Activated CD8-positive, alpha-beta memory T cell treated with anti-CD3 and anti-CD28 coated beads, Interleukin-2, amount 50 U/mL, for 24 hours (primary cell): ENCODE measurements at regions not wholly inside any gene's neighbourhood (a gene's known extent, or its start where the extent isn't known, plus 50 kb on each side); places are given as distances from the start of the nearest gene placed in this dataset.
"Not testable (repeated sequence)": the region's sequence is repeated elsewhere in the genome, so short reads cannot be mapped to it uniquely, and the experiment has no call there.

Experiments
- DNase-seq: peaks from one replicate; pipeline ENCODE4 v3.0.0-alpha.2; 2020; ENCODE audit errors: extremely low read depth

- DNase-seq, result not testable (repeated sequence)
Measured at GRCh38 chr10:46202405-46202804, 84.4 kb upstream of the ANTXRL start.

GRCh38 chr10:46204482-46205102, 82.2 kb upstream of the ANTXRL start:
- DNase-seq, result not testable (repeated sequence)

- not testable (repeated sequence) for DNase-seq
Measured at GRCh38 chr10:46210427-46210826, 76.4 kb upstream of the ANTXRL start.

GRCh38 chr10:46215426-46215825, 71.4 kb upstream of the ANTXRL start:
- no peak for DNase-seq

- DNase-seq, result no peak
Measured at GRCh38 chr10:46216003-46216634, 70.7 kb upstream of the ANTXRL start.

- DNase-seq, result no peak
Measured at GRCh38 chr10:46216836-46217751, 69.7 kb upstream of the ANTXRL start.

- DNase-seq, result no peak
Measured at GRCh38 chr10:46217752-46218453, 68.9 kb upstream of the ANTXRL start.

GRCh38 chr10:46218921-46219320, 67.9 kb upstream of the ANTXRL start:
- no peak for DNase-seq

- DNase-seq, result not testable (repeated sequence)
Measured at GRCh38 chr10:46219431-46219990, 67.3 kb upstream of the ANTXRL start.

- no peak for DNase-seq
Measured at GRCh38 chr10:46220187-46220586, 66.6 kb upstream of the ANTXRL start.

- DNase-seq, result no peak
Measured at GRCh38 chr10:46220872-46221538, 65.8 kb upstream of the ANTXRL start.

GRCh38 chr10:46222364-46222935, 64.3 kb upstream of the ANTXRL start:
- DNase-seq, result no peak

GRCh38 chr10:46223064-46223480, 63.7 kb upstream of the ANTXRL start:
- DNase-seq, result no peak

GRCh38 chr10:46223626-46224413, 63.0 kb upstream of the ANTXRL start:
- DNase-seq, result no peak

- no peak for DNase-seq
Measured at GRCh38 chr10:46224414-46224682, 62.4 kb upstream of the ANTXRL start.

- DNase-seq, result no peak
Measured at GRCh38 chr10:46225597-46225996, 61.2 kb upstream of the ANTXRL start.

- no peak for DNase-seq
Measured at GRCh38 chr10:46226232-46226631, 60.6 kb upstream of the ANTXRL start.

GRCh38 chr10:46226900-46227558, 59.8 kb upstream of the ANTXRL start:
- DNase-seq, result no peak

- no peak for DNase-seq
Measured at GRCh38 chr10:46227571-46227935, 59.2 kb upstream of the ANTXRL start.
